GM04503 (cell line): ENCODE measurements at regions not wholly inside any gene's neighbourhood (a gene's known extent, or its start where the extent isn't known, plus 50 kb on each side); places are given as distances from the start of the nearest gene placed in this dataset.

Experiments used
- DNase-seq: peaks from one replicate; pipeline ENCODE4 v3.0.0-alpha.2; 2012; ENCODE audit warnings: low read depth

- DNase-seq: no peak
Measured at GRCh38 chr18:41458376-41458775, 496.7 kb upstream of the PIK3C3 start.

GRCh38 chr18:41457765-41458326, 497.2 kb upstream of the PIK3C3 start:
- DNase-seq: no peak

DNA sequence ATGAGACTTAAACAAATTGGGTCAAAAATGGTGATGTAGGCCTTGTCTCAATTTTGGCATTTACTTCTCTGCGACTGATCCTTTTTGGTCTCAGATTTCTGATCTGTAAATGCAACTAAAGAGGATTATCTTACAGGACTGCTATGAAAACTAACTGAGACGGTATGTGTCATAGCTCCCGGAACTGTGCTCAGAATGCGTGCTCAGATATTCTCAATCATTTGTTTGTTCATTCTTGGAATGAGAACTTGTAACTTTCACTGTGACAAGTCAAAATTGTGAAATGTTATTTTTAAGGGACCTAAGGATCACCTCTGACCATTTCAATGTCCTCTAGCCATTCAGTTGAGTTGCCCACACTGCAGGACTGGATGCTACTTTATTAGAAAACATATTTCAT, 498.2 kb upstream of the PIK3C3 start:
- no peak for DNase-seq

DNA sequence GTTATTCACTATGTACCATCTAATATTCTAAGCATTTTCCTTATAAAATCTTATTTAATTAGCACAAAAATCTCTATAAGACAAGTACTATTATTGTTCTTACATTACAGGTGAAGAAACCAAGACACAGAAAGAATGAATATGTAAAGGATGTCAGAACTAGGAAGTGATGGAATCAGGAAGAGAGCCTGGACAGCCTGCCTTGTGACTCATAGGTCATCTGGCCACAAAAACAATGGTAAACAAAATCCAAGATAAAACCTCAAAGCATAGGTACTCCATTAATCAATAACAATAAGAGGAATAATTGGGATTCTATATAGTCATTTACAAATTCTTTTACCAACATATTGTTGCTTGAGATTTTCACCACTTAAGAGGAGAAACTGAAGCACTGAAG, 505.4 kb upstream of the PIK3C3 start:
- DNase-seq: no peak

DNA sequence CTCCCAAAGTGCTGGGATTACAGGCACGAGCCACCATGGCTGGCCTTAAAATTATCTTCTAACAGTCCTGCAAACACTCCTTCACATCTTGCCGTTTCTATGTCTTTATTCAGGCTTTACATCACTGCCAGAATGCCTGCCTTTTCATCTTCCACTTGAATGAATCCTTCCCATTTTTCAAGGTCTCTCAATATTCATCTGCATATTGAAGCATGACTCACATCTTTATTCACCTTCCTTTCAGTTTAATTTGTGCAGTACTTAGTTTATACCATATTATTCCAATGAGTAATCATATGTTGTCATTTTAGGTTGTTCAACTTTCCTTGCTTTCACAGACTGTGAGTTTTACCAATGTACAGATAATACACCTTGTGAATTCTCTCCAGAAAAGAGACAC, 510.1 kb upstream of the PIK3C3 start:
- DNase-seq: no peak

GRCh38 chr18:41436772-41437171, 518.3 kb upstream of the PIK3C3 start:
- no peak for DNase-seq

DNA sequence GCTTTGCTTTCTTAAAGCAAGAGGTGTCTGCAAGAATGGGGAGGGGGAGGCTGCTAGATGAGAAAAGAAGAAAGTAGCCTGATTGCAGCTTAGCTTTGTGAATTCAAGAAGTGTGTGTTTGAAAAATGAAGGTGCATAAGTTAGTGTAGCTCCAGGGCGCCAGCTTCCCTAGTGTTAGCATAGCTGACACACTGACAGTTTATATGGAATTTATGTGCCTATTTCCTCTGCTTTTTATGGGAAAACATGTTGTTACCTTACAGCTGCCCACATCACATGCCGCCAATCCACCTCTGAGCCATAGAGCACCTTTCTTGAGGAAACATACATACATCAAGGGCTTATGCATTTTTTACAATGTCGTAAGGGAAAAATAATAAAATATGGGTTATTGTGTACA, 536.4 kb upstream of the PIK3C3 start:
- DNase-seq: no peak

- no peak for DNase-seq
Measured at GRCh38 chr18:41416044-41416443, 539.0 kb upstream of the PIK3C3 start.

GRCh38 chr18:41410006-41410405, 545.0 kb upstream of the PIK3C3 start:
- no peak for DNase-seq

DNA sequence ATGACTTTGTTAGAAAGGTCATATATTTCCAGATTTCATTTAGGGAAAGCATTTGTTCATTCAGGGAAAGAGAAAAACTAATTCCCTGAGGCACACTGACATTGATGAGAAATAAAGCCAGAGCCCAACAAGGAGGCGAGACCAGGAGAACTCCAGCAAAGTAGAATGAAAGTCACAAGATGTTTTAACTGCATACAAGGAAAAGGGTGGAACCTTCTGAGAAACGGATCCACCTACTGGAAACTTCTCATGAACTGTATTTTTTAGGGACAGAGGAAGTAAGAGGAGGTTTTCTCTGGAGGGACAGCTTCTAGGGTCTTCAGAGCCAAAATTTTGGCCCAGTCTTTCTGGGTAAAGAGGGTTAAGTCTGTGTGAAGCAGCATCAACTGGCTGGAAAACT, 548.2 kb upstream of the PIK3C3 start:
- no peak for DNase-seq

- no peak for DNase-seq
Measured at GRCh38 chr18:41396861-41397260, 558.2 kb upstream of the PIK3C3 start.

DNA sequence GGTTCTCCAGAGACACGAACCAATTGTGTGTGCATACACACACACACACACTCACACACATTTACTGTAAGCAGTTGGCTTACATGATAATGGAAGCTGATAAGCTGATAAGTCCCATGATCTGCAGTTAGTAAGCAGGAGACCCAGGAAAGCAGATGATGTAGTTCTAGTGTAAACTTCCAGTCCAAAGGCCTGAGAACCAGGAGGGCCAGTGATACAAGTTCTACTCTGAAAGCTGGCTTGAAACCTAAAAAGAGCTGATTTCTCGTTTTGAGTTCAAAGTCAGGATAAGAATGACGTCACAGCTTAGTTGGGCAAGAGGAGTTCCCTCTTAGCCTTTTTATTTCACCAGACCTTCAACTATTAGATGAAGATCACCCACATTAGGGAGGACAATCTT, 558.8 kb upstream of the PIK3C3 start:
- no peak for DNase-seq

GRCh38 chr18:41395695-41396094, 559.3 kb upstream of the PIK3C3 start:
- no peak for DNase-seq

GRCh38 chr18:41391616-41392595, 563.1 kb upstream of the PIK3C3 start:
- DNase-seq: peak; percentile 15

DNA sequence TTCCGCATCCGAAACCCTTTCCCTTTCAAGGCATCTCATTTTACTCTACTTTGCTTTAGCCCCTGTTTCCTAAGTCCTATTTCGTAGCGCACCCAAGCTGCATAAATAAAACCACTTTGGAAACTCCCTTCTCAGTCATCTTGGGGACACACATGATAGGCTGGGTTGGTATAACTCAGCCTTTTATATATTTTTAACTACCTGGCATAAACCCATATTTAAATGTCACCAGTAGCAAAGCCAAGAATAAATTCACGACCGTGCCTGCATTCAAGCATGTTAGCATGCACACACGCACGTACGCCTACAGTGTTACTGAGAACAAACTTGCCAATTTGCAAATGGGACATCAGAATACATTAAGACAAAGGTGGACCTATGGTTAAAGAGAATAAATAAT, 564.7 kb upstream of the PIK3C3 start:
- no peak for DNase-seq

GRCh38 chr18:41378598-41378997, 576.4 kb upstream of the PIK3C3 start:
- DNase-seq: no peak

DNA sequence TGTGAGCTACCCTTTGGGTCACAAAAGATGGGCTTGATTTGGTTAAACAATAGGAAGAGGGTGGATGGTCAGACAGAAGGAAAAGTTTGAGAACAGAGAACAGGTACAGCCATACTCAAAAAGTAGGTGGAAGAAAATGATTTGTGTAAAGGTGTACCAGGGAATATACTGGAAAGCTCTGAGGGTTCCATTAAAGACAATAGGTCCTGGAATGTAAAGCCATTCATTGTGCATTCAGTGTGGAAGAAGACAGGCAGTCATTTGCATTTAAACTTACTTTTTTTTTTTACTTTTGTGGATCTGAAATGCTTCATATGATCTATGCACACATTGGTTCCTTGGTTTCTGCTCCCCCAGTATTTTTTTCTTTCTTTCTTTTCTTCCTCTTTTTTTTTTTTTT, 581.4 kb upstream of the PIK3C3 start:
- DNase-seq: no peak

- no peak for DNase-seq
Measured at GRCh38 chr18:41372046-41372665, 582.9 kb upstream of the PIK3C3 start.

DNA sequence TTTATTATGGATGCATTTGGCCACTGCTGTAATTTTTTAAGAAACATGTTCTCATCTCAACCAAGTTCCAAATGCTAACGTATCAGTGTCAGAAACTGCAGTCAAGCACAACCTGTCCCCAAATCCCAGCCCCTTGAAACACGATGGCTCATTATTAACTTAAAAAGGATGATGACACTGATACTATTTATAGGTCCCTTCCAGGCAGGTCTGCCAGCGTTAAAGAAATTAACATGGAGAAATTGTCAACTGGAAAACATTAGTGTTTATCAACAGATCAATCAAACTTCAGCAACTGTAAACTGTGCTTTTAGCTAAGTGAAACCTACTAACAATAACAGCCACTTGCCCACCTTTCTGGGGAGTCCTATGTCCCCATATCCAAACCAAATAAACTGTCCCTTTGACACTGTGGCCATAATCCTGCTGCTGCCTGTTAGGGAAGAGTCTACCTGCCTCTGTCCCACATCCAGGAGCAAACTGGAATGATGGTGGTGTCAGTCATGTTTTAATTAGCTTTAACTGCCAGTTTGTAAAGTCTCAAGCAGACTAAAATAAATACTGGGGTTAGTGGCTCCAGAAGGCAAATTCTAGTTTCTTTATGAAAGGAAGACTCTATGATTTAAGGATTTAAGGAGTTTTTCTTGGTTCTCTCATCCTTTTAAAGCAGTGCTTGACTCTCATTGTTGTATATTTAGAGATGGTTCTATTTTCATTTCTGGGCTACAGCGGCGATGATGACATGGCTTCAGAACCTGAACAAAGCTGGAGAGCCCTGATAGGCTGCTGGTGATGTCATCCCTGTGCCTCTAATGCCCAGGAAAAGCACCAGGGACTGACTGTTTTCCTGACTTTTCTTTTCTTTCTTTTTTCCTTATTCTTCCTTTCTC, 583.6 kb upstream of the PIK3C3 start:
- no peak for DNase-seq

GRCh38 chr18:41370740-41371139, 584.3 kb upstream of the PIK3C3 start:
- no peak for DNase-seq

GRCh38 chr18:41357708-41358107, 597.3 kb upstream of the PIK3C3 start:
- no peak for DNase-seq
